ENCODE measurements at regions not wholly inside any gene's neighbourhood (a gene's known extent, or its start where the extent isn't known, plus 50 kb on each side); places are given as distances from the start of the nearest gene placed in this dataset.

- DNase-seq (ENCODE audit: low read depth in 2 of 2), result peak; percentile 23 to 32
These were observed 49.6 kb upstream of the KIF2A start for GRCh38 chr5:62256161-62257019.
